HG02981 (cell line): ENCODE measurements at regions not wholly inside any gene's neighbourhood (a gene's known extent, or its start where the extent isn't known, plus 50 kb on each side); places are given as distances from the start of the nearest gene placed in this dataset.

Experiments used
- ATAC-seq: cut with Tn5 transposase; IDR thresholded peaks from one replicate; pipeline ENCODE4 v1.9.1; 2021; ENCODE audit warnings: mild to moderate bottlenecking, moderate library complexity; ENCODE audit not compliant: unreplicated experiment

- ATAC-seq: no peak
Observed at GRCh38 chr14:71586131-71586897, 345.9 kb upstream of the RGS6 start.

DNA sequence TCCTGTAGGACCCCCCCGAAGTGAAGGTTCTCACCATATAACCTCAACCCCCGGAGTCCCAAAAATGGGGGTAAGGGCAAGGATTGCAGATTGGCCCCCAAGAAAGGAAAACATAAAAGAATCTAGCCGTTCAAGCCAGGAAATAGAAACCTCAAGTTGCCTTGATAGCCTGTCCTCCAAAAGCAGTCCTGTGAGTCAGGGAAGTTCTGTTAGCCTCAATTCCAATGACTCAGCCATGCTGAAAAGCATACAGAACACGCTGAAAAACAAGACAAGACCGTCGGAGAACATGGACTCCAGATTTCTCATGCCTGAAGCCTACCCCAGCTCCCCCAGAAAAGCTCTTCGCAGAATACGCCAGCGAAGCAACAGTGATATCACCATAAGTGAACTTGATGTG lies 344.2 kb upstream of the RGS6 start:
- no peak for ATAC-seq

DNA sequence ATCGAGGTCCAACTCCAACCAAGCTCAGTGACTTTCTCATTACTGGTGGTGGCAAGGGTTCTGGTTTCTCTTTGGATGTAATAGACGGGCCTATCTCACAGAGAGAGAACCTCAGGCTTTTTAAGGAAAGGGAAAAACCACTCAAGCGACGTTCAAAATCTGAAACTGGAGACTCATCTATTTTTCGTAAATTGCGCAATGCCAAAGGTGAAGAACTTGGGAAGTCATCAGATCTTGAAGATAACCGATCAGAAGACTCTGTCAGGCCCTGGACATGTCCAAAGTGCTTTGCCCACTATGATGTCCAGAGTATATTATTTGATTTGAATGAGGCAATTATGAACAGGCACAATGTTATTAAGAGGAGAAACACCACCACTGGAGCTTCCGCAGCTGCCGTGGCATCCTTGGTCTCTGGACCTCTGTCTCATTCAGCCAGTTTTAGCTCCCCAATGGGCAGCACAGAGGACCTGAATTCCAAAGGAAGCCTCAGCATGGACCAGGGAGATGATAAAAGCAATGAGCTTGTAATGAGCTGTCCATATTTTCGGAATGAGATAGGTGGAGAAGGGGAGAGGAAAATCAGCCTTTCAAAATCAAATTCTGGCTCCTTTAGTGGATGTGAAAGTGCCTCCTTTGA lies 343.5 kb upstream of the RGS6 start:
- ATAC-seq: no peak

GRCh38 chr14:71589609-71590008 lies 342.6 kb upstream of the RGS6 start:
- no peak for ATAC-seq

- ATAC-seq: no peak
Observed at GRCh38 chr14:71590131-71590530, 342.1 kb upstream of the RGS6 start.

GRCh38 chr14:71591231-71591630 lies 341.0 kb upstream of the RGS6 start:
- no peak for ATAC-seq

- ATAC-seq: no peak
Observed at GRCh38 chr14:71591929-71592328, 340.3 kb upstream of the RGS6 start.

DNA sequence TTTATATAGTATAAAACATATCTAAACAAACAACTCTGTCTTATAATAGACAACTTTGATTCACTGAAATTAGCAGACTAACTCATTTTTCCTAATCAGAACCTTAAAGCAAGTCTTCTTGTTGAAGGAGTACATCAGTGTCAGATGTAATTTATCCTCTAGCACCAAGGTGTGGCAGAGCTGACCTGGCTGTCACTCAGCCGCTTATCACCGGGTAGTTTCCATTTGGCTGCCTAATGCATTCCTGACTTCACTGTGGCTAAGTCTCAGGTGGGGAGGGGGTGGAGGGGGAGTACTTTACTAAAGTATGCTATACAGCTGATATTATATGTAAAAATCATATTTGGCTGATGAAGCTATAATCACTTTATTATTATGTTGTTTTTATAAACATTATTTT lies 339.9 kb upstream of the RGS6 start:
- ATAC-seq: no peak

- no peak for ATAC-seq
Observed at GRCh38 chr14:71593966-71594365, 338.3 kb upstream of the RGS6 start.

DNA sequence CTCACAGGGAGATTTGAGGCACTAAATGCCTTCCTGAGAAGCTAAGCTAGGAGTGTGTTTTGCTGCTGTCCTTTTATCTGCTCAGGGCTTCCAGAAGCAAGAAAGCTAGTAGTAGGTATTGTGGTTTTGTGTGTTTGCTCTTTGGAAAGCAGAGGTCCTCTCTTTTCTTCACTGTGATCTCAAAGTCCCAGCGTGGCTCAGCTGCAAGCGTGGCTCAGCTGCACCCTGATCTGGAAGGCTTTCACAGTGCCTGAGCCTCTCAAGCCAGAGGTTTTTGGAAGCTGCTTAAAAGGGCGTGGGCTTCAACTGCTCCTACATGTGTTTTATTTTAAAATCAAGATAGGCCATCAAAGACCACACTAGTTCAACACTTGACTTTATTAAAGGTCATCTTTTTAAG lies 337.4 kb upstream of the RGS6 start:
- no peak for ATAC-seq

GRCh38 chr14:71595441-71595840 lies 336.8 kb upstream of the RGS6 start:
- no peak for ATAC-seq

GRCh38 chr14:71597287-71597920 lies 334.8 kb upstream of the RGS6 start:
- peak; percentile 19 for ATAC-seq

DNA sequence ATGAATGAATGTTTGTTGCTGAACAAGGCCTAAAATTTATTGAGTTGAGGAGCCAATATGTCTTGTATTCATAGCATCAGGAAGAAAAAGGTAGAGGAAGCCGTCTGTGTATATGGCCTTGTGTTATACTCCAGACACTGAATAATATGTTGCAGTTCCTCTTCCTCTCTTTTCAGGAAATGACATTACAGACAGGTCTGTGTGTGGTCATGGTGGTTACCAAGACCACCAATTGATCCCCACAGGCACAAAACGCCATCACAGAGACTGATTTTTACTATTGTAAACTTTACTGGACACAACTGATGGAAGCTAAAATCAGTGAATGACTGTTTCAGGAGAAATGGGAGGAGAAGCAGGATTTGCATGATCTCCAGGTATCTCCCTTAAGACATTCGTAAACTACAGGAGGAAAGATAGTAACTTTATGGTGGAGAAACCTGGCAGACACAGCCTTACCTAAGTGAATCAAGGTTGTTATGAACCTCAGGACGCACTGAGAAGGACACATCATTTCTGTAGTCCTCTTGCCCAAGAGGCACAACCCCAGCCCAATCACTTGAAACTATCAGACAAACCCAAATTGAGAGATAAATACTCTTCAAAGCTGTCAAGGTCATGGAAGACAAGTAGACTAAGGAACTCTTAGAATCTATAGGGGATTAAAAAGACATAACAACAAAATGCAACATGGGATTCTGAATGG lies 334.1 kb upstream of the RGS6 start:
- peak; percentile 81 for ATAC-seq

DNA sequence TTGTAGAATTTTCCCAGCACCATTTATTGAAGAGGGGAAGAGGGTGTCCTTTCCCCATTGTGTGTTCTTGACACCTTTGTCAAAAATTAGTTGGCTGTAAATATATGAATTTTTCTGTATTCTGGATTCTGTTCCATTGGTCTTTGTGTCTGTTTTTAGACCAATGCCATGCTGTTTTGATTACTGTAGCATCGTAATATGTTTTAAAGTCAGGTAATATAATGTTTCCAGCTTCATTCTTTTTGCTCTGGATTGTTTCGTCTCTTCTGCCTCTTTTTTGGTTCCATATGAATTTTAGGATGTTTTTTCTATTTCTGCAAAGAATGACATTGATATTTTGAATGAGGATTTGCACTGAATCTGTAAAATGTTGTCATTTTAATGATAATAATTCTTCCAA lies 331.9 kb upstream of the RGS6 start:
- no peak for ATAC-seq

- ATAC-seq: no peak
Observed at GRCh38 chr14:71602524-71602923, 329.7 kb upstream of the RGS6 start.

GRCh38 chr14:71604231-71604630 lies 328.0 kb upstream of the RGS6 start:
- ATAC-seq: no peak

- ATAC-seq: no peak
Observed at GRCh38 chr14:71606064-71606463, 326.2 kb upstream of the RGS6 start.

- ATAC-seq: no peak
Observed at GRCh38 chr14:71606575-71606974, 325.7 kb upstream of the RGS6 start.

GRCh38 chr14:71607056-71607455 lies 325.2 kb upstream of the RGS6 start:
- no peak for ATAC-seq

GRCh38 chr14:71610149-71610548 lies 322.1 kb upstream of the RGS6 start:
- no peak for ATAC-seq

GRCh38 chr14:71610797-71611196 lies 321.4 kb upstream of the RGS6 start:
- no peak for ATAC-seq

DNA sequence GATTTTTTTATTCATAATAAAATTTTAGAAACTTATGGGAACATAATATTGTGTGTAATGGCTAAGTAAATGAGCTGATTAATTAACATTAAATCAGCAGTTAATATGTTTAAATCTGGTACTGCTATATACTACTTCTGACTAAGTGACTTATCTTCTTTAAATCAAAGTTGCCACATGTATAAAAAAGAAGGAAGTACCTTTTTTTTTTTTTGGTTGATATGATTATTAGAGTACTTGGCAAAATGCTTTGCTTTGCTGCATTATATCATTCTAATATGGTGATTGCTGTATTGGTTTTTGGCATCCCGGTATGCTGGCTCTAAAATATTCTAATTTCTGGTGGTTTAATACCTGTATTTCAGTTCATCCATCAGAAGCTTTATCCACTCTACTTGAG lies 319.1 kb upstream of the RGS6 start:
- no peak for ATAC-seq
